Activated T-cell treated with anti-CD3 and anti-CD28 coated beads for 48 hours (primary cell): ENCODE measurements at regions not wholly inside any gene's neighbourhood (a gene's known extent, or its start where the extent isn't known, plus 50 kb on each side); places are given as distances from the start of the nearest gene placed in this dataset.

Experiments used
- DNase-seq: peaks from one replicate; pipeline ENCODE4 v3.0.0-alpha.2; 2020; ENCODE audit warnings: low read depth

- no peak for DNase-seq
These were observed 660.7 kb downstream of the PTPRU start for GRCh38 chr1:29896791-29897714.

DNA sequence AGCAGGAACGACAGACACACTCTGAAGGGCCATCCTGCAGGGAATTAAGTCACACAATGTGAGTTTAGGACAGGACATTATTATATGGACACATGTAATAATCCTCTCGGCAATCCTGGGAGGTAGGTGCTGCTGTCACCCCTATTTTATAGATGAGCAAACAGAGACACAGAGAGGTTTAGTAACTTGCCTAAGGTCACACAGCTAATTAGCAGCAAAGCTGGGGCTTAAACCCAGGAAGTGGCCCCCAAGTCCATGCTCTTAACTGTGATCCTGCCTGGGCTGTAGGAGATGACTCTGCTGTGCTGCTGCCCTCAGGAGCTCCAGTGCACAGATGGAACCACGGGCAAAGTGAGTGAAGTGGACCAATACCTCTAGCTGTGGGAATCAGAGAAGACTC lies 660.0 kb downstream of the PTPRU start:
- no peak for DNase-seq

- no peak for DNase-seq
These were observed 658.9 kb downstream of the PTPRU start for GRCh38 chr1:29895201-29895600.

- DNase-seq, result no peak
These were observed 658.0 kb downstream of the PTPRU start for GRCh38 chr1:29894311-29894710.

DNA sequence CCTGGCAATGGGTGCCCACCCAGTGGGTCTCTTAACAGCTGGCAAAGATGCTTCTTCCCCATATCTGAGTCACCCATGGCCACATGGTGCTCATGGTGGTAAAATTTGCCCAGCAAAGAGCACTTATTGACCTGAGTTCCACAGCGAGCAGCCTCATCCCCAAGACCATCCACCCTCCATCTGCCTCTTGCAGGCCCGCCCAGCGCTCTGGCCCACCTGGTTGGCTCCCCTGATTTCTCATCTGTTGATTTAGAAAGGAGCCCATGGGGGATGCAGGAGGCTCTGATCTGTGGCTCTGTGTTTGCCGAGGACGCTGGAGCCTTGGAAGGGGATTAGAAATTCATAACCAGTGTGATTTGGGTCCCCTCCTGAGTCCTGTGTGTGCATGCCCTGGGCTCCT lies 657.5 kb downstream of the PTPRU start:
- no peak for DNase-seq

DNA sequence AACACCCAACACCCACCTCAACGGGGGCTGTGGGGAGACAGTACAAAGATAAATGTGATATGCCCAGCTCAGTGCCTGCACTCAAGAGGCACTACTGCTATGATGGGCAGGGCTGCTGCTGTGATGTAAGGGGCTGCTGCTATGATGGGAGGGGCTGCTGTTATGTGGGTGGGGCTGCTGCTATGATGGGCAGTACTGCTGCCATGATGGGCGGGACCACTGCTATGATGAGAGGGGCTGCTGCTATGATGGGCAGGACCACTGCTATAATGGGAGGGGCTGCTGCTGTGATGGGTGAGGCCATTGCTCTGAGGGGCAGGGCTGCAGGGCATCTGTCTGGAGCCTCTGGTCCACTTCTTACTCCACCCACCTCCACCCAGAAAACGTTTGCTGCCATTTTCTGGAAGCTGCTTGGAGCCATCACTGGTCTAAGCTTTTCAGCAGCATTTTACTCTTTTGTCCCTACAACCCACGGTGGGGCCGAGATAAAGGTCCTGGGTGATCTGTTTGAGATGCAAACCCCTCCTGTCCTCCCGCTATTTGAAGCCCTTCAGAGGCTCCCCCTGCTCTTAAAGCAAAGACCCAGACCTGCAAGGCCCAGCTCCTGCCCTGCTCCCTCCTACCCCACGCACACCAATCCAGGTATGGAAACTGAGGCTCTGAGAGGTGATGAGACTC lies 656.9 kb downstream of the PTPRU start:
- no peak for DNase-seq

GRCh38 chr1:29892247-29892646 lies 655.9 kb downstream of the PTPRU start:
- no peak for DNase-seq

GRCh38 chr1:29890201-29890959 lies 654.1 kb downstream of the PTPRU start:
- no peak for DNase-seq

DNA sequence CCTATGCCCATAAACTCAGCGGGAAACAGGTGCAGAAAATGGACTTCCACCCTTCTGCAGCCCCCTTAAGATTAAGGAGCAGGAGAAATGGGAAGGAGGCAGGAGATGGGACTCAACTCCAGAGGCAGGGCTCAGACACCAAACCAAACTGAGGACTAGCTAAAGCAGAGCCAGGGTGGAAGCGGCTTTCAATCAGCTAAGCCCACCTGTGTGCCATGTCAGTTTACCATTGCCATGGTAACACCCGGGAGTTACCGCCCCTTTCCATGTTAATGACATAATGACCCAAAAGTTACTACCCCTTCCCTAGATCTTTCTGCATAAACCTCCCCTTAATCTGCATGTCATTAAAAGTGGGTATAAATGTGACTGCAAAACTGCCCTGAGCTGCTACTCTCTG lies 653.5 kb downstream of the PTPRU start:
- DNase-seq, result no peak

GRCh38 chr1:29884740-29885139 lies 648.4 kb downstream of the PTPRU start:
- no peak for DNase-seq

DNA sequence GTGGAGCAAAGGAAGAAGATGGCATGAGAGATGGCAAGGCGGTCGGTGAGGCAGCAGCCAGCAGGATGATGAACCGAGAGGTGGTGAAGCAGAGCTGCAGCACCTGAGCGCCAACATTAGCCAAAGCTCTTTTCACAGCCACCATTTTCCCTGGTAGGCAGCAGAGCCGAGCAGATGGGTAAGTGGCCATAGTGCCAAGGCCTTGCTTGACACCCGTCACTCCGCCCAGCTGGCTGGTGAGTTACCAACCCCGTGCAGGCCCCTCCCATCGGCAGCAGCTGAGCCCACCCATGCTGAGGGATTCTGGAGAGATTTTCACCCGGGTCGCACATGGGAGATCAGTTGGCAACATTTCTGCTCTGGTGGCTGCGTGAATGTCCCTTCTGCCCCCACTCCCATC lies 647.7 kb downstream of the PTPRU start:
- no peak for DNase-seq

DNA sequence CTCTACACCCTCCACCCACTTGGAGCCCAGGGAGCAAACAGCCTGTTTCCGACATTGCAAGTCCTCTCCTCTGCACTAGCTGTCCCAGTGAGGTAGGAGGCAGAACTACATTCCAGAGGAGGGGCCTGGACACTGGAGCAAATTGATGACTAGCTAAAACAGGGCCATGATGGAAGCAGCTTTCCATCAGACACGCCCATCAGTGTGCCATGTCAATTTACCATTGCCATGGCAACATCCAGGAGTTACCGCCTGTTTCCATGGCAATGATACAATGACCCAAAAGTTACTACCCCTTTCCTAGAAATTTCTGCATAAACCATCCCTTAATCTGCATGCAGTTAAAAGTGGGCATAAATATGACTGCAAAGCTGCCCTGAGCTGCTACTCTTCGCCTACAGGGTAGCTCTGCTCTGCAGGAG lies 647.1 kb downstream of the PTPRU start:
- no peak for DNase-seq

DNA sequence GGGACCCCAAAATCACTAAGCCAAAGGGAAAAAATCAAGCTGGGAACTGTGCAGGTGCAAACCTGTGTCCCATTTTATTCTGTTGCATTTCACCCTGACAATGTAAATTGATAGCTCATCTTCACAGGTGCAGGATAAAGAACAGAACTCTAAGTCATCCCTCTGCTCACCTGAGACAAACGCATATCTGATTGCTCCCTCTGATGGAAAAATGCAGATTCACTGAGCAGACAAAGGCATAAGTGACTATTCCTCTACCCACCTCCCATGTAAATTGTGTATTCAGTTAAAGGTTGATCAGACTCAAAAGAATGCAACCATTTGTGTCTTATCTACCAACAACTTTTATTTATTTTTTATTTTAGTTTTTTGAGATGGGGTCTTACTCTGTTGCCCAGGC lies 644.2 kb downstream of the PTPRU start:
- no peak for DNase-seq

GRCh38 chr1:29879217-29879616 lies 642.9 kb downstream of the PTPRU start:
- DNase-seq, result no peak

- no peak for DNase-seq
These were observed 642.2 kb downstream of the PTPRU start for GRCh38 chr1:29878501-29878900.

DNA sequence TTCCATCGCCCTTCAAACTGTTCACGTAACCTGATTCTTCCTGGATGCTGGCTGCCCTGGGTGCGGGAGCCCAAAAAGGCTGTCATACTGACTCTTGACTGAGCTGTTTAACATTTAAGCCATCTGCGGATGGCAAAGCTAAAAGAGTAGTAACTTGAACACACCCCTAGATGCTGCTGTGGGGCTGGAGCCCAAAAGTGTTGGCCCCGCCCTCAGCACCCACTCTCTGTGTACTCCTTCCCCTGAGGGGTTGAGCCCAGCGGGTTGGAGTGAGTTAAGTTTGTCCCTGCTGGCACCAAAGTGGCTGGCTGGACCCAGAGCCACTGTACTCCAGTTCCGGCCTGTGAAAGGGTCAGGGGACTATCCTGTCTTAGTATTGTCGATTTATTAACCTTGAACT lies 640.6 kb downstream of the PTPRU start:
- no peak for DNase-seq

GRCh38 chr1:29876441-29876840 lies 640.1 kb downstream of the PTPRU start:
- DNase-seq, result no peak

DNA sequence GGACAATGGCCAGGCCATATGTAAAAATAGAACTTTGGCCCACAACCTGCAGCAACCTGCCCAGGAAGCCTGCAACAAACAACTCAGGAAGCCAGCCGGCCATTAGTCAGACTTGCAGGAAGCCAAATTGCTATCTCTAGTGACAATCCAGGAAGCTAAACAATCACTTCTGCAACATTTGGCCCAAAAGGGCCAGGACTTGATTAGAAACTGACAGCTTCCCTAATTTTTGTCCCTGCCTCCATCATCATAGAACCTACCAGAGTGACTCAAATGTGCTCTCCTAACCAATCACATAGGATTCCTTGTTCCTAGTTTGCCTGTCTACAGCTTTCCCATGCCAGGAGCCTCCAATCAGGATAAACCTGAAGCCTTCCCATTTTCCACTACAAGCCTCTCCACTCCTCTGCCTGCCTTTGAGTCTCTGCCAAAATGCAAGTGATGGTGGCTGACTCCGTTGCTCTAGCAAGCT lies 639.3 kb downstream of the PTPRU start:
- DNase-seq, result no peak

DNA sequence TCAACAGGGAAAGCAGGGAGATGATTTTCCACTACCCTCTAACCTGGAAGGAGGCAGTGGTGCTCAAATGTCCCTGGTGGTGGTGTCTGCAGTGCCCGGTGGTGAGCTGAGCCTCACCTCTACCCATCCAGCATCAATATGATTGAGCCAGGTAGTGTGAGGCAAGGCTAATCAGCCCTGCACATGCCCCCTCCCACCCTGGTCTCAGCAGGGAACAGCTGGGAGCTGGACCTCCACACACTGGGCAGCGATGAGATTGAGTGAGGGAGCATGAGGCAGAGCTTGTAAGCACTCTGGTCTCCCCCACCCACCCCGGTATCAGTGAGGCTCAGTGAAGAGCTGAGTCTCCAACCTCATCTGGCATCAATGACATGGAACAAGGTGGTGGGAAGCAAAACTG lies 634.3 kb downstream of the PTPRU start:
- DNase-seq, result no peak

DNA sequence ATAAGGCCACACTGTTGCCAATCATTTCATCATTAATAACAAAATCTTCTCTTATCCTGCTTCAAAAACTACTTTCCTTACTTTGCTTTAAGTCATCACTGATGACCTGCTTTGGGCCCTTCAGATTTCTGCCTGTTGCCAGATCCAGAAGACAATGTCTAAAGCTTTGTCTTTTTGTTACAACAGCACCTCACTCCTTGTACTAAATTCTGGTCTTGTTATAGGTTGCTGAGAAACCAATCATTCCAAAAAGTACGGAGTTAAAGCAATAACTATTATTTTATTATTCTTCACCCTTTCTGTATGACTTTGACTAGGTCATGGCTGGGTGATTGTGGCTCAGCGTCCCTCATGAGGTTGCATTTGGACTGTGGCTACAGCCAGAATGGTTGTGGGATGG lies 633.5 kb downstream of the PTPRU start:
- DNase-seq, result no peak

GRCh38 chr1:29868944-29869343 lies 632.6 kb downstream of the PTPRU start:
- DNase-seq, result no peak

GRCh38 chr1:29868096-29868495 lies 631.8 kb downstream of the PTPRU start:
- DNase-seq, result no peak

- DNase-seq, result no peak
These were observed 628.7 kb downstream of the PTPRU start for GRCh38 chr1:29865051-29865450.
